HCT116 (cell line): ENCODE measurements at regions not wholly inside any gene's neighbourhood (a gene's known extent, or its start where the extent isn't known, plus 50 kb on each side); places are given as distances from the start of the nearest gene placed in this dataset.

Experiments
- CEBPB ChIP-seq: IDR thresholded peaks from 2 replicates; pipeline ENCODE4 v1.6.1; 2012; ENCODE audit warnings: low read depth
- CTCF ChIP-seq, 3 experiments: fragments of 200-600 bp in 1 of 3; sonication (generic) in 1 of 3; IDR thresholded peaks in 2 of 3; conservative IDR thresholded peaks in 1 of 3; 2 replicates each; pipeline ENCODE4 v1.5.1; 2012 to 2017; ENCODE audit warnings: low read depth in 2 of 3, low read length in 2 of 3, antibody characterized with exemption in 1 of 3, borderline replicate concordance in 1 of 3, control low read depth in 1 of 3, mild to moderate bottlenecking in 1 of 3, mixed read lengths in 1 of 3, mixed run types in 1 of 3, moderate library complexity in 1 of 3; ENCODE audit not compliant: insufficient read depth in 1 of 3
- EGR1 ChIP-seq: IDR thresholded peaks from 2 replicates; pipeline ENCODE4 v1.6.1; 2012; ENCODE audit warnings: low read depth
- ELF1 ChIP-seq: IDR thresholded peaks from 2 replicates; pipeline ENCODE4 v1.6.1; 2012; ENCODE audit warnings: low read depth, borderline replicate concordance
- EZH2 ChIP-seq: fragments of 200-600 bp; sonication (generic); IDR thresholded peaks from 2 replicates; pipeline ENCODE4 v1.6.1; 2017; ENCODE audit warnings: antibody characterized with exemption, mixed run types
- EZH2phosphoT487 ChIP-seq: fragments of 200-600 bp; IDR thresholded peaks from 2 replicates; pipeline ENCODE4 v1.6.1; 2018; ENCODE audit warnings: antibody characterized with exemption, borderline replicate concordance
- MAX ChIP-seq: IDR thresholded peaks from 2 replicates; pipeline ENCODE4 v1.6.1; 2012
- POLR2A ChIP-seq: IDR thresholded peaks from 2 replicates; pipeline ENCODE4 v1.7.0; 2011; ENCODE audit warnings: borderline replicate concordance; ENCODE audit not compliant: insufficient read depth, insufficient read length; ENCODE audit errors: extremely low read depth
- POLR2AphosphoS5 ChIP-seq: IDR thresholded peaks from 2 replicates; pipeline ENCODE4 v1.6.1; 2011; ENCODE audit warnings: mild to moderate bottlenecking, low read depth, low read length, moderate library complexity
- YY1 ChIP-seq: IDR thresholded peaks from 2 replicates; pipeline ENCODE4 v1.6.1; 2011; ENCODE audit warnings: low read length, low read depth, moderate library complexity, mild to moderate bottlenecking; ENCODE audit not compliant: insufficient replicate concordance; ENCODE audit errors: extremely low read depth
- ZNF274 ChIP-seq: fragments of 200-500 bp; sonication (Bioruptor generic); IDR thresholded peaks from 2 replicates; pipeline ENCODE4 v1.6.1; 2014; ENCODE audit warnings: mild to moderate bottlenecking, low read depth, low read length, inconsistent platforms

DNA sequence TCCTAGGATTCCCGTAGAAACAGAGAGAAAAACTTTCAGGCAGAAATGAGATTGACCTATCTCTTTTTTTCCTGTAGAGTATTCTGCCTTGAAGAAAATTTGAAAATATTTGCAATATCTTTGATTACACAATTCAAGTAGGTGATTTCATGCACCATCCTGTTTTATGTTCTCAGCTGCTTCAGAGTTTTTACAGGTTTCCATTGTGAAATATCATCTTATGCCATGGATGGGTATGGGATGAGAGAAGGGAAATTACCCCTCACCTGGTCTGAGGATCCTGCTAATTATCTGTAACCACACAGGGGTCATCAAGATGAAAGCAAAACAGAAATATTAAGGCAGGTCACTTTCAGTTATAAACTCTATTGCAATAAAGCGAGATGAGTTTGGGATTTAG lies 264.8 kb downstream of the TXNL1 start:
- TF ChIP-seq YY1, result no peak
- no peak for TF ChIP-seq CTCF (IDR thresholded peaks at IDR 0.05 in 2 of 3, conservative IDR thresholded peaks at IDR 0.05 in 1 of 3; ENCODE audit: borderline replicate concordance in 1 of 3, insufficient read depth in 1 of 3, low read depth in 2 of 3, low read length in 2 of 3)
- TF ChIP-seq POLR2AphosphoS5, result no peak
- TF ChIP-seq ELF1, result no peak
- TF ChIP-seq CEBPB, result no peak
- no peak for TF ChIP-seq EZH2phosphoT487
- TF ChIP-seq POLR2A, result no peak
- TF ChIP-seq EZH2, result no peak
- TF ChIP-seq MAX, result no peak
- no peak for TF ChIP-seq ZNF274
- no peak for TF ChIP-seq EGR1
